Keratinocyte (primary cell): ENCODE measurements at regions not wholly inside any gene's neighbourhood (a gene's known extent, or its start where the extent isn't known, plus 50 kb on each side); places are given as distances from the start of the nearest gene placed in this dataset.

ENCODE experiments used
- DNase-seq: peaks from one replicate; pipeline ENCODE4 v3.0.0-alpha.2; 2011; ENCODE audit warnings: low read depth, missing footprints, low spot score
- FAIRE-seq: peaks from 2 replicates; lab custom pipeline; 2011; peaks lifted over from hg19 to GRCh38; lab: Jason Lieb, UNC
- H2AFZ ChIP-seq: 2 replicates; pipeline ENCODE4 v1.6.0; 2012; ENCODE audit warnings: low read length, control low read depth, inconsistent platforms; ENCODE audit not compliant: control insufficient read depth
- H3K27ac ChIP-seq: 2 replicates; pipeline ENCODE4 v1.5.1; 2011; ENCODE audit warnings: low read length; ENCODE audit not compliant: control insufficient read depth, insufficient read depth
- H3K27me3 ChIP-seq: 3 replicates; pipeline ENCODE4 v1.6.0; 2011; ENCODE audit warnings: low read length; ENCODE audit not compliant: control insufficient read depth, insufficient read depth; ENCODE audit errors: extremely low read depth
- H3K36me3 ChIP-seq, 2 experiments: 2 replicates in 1 of 2; 3 replicates in 1 of 2; pipeline ENCODE4 v1.5.1; 2011; ENCODE audit warnings: low read length in 2 of 2, mild to moderate bottlenecking in 1 of 2; ENCODE audit not compliant: control insufficient read depth in 2 of 2, insufficient read depth in 2 of 2; ENCODE audit errors: extremely low read depth in 1 of 2
- H3K4me1 ChIP-seq: 3 replicates; pipeline ENCODE4 v1.5.1; 2011; ENCODE audit warnings: low read length; ENCODE audit not compliant: control insufficient read depth, insufficient read depth; ENCODE audit errors: extremely low read depth
- H3K4me2 ChIP-seq: 3 replicates; pipeline ENCODE4 v1.6.0; 2011; ENCODE audit warnings: low read depth, low read length; ENCODE audit not compliant: control insufficient read depth, insufficient read depth; ENCODE audit errors: extremely low read depth
- H3K4me3 ChIP-seq, 3 experiments: fragments of 200-600 bp in 1 of 3; sonication (generic) in 1 of 3; 2 replicates in 2 of 3; 3 replicates in 1 of 3; pipeline ENCODE4 v1.5.1; 2011 to 2016; ENCODE audit warnings: low read length in 3 of 3, mild to moderate bottlenecking in 3 of 3, control low read depth in 2 of 3, inconsistent platforms in 1 of 3, low read depth in 1 of 3, mixed read lengths in 1 of 3, mixed run types in 1 of 3, moderate library complexity in 1 of 3; ENCODE audit not compliant: control insufficient read depth in 2 of 3, insufficient read depth in 2 of 3; ENCODE audit errors: extremely low read depth in 1 of 3
- H3K79me2 ChIP-seq: 2 replicates; pipeline ENCODE4 v1.6.0; 2012; ENCODE audit warnings: low read length; ENCODE audit not compliant: control insufficient read depth, insufficient read depth
- H3K9ac ChIP-seq: 3 replicates; pipeline ENCODE4 v1.6.0; 2011; ENCODE audit warnings: low read length; ENCODE audit not compliant: control insufficient read depth, insufficient read depth; ENCODE audit errors: extremely low read depth
- H3K9me1 ChIP-seq: 3 replicates; pipeline ENCODE4 v1.6.0; 2011; ENCODE audit warnings: low read length; ENCODE audit not compliant: control insufficient read depth, insufficient read depth; ENCODE audit errors: extremely low read depth
- H3K9me3 ChIP-seq: 2 replicates; pipeline ENCODE4 v1.5.1; 2012; ENCODE audit warnings: low read depth, low read length; ENCODE audit not compliant: control insufficient read depth
- H4K20me1 ChIP-seq: 3 replicates; pipeline ENCODE4 v1.6.0; 2011; ENCODE audit warnings: low read length; ENCODE audit not compliant: control insufficient read depth, insufficient read depth; ENCODE audit errors: extremely low read depth
- EZH2 ChIP-seq: IDR thresholded peaks from one replicate; pipeline ENCODE4 v1.6.1; 2012; ENCODE audit warnings: inconsistent platforms, mild to moderate bottlenecking, low read length, moderate library complexity
- dilution Hi-C: fragments of 300-500 bp; cut with MboI; formaldehyde crosslinking; loops from one replicate; pipeline ENCODE4 v1.7.0; 2020; ENCODE audit warnings: low sequenced_read_pairs; ENCODE audit not compliant: extremely low pct_ligation_motif_present
- TF ChIP-seq, protein P1 (sequence below), 3 experiments: IDR thresholded peaks in 1 of 3; conservative IDR thresholded peaks in 1 of 3; optimal IDR thresholded peaks in 1 of 3; 2 replicates in 2 of 3; 3 replicates in 1 of 3; pipeline versions ENCODE3 to v1.5.1; 2011; ENCODE audit warnings: low read length in 3 of 3, mild to moderate bottlenecking in 3 of 3, moderate library complexity in 2 of 3, control low read depth in 1 of 3, inconsistent platforms in 1 of 3; ENCODE audit not compliant: insufficient read depth in 2 of 3; ENCODE audit errors: extremely low read depth in 1 of 3

DNA sequence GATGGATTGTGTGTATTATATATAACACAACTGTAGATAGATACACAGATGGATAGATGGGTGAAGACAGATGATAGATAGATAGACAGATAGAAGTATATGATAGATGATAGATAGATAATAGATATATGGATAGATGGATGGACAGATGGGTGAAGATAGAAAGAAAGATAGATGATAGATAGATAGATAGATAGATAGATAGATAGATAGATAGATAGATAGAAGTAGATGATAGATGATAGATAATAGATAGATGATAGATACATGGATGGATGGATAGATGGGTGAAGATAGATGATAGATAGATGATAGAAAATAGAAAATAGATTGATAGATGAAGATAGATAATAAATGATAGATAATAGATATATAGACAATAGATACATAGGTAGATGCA, 83.3 kb downstream of the FOXF2 start:
- Histone ChIP-seq H4K20me1 (no peaks in the 10 kb centered on the region), H3K27me3 (no peaks in the 10 kb centered on the region), H3K27ac (no peak overlapping the region), H2AFZ (no peak overlapping the region), H3K36me3 (no peaks in the 10 kb centered on the region), H3K4me1 (no peaks in the 10 kb centered on the region), H3K9me3 (no peaks in the 10 kb centered on the region), H3K9ac (no peak overlapping the region), H3K4me2 (no peak overlapping the region), H3K79me2 (no peaks in the 10 kb centered on the region), H3K4me3 (no peak overlapping the region), H3K9me1 (no peaks in the 10 kb centered on the region)
- no peak for DNase-seq
- dilution Hi-C loops = no loop called here
- FAIRE-seq = no peak
- no peak for TF ChIP-seq EZH2
- TF ChIP-seq, protein P1, sequence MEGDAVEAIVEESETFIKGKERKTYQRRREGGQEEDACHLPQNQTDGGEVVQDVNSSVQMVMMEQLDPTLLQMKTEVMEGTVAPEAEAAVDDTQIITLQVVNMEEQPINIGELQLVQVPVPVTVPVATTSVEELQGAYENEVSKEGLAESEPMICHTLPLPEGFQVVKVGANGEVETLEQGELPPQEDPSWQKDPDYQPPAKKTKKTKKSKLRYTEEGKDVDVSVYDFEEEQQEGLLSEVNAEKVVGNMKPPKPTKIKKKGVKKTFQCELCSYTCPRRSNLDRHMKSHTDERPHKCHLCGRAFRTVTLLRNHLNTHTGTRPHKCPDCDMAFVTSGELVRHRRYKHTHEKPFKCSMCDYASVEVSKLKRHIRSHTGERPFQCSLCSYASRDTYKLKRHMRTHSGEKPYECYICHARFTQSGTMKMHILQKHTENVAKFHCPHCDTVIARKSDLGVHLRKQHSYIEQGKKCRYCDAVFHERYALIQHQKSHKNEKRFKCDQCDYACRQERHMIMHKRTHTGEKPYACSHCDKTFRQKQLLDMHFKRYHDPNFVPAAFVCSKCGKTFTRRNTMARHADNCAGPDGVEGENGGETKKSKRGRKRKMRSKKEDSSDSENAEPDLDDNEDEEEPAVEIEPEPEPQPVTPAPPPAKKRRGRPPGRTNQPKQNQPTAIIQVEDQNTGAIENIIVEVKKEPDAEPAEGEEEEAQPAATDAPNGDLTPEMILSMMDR (optimal IDR thresholded peaks at IDR 0.05 in 1 of 3, IDR thresholded peaks at IDR 0.05 in 1 of 3, conservative IDR thresholded peaks at IDR 0.05 in 1 of 3; ENCODE audit: extremely low read depth in 1 of 3, insufficient read depth in 2 of 3, low read length in 3 of 3) = no peak

DNA sequence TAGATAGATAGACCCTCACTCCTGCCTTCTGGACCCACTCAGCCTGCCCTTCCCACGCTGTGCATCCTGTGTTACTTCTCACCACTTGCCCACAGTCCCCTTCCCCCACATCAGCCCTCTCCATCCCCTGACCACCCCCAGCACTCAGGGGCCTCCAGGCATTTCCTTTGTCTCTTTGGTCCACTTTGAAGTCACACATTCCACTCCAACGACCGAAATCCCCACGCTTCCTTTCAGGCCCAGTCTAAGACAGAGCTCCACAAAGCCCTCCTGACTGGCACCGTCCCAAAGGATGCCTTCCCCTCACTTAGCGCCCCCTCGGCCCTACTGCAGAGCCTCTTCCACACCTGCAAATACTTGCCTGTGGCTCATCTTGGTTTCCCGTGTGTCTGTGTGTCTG, 83.8 kb downstream of the FOXF2 start:
- Histone ChIP-seq H3K27ac (no peak overlapping the region), H3K9me3 (no peaks in the 10 kb centered on the region), H3K27me3 (no peaks in the 10 kb centered on the region), H3K79me2 (no peaks in the 10 kb centered on the region), H3K9ac (no peak overlapping the region), H3K9me1 (no peaks in the 10 kb centered on the region), H4K20me1 (no peaks in the 10 kb centered on the region), H3K36me3 (no peaks in the 10 kb centered on the region), H2AFZ (no peak overlapping the region), H3K4me2 (no peak overlapping the region), H3K4me1 (no peaks in the 10 kb centered on the region), H3K4me3 (no peak overlapping the region)
- DNase-seq (no peak), FAIRE-seq (no peak)
- no peak for TF ChIP-seq EZH2
- TF ChIP-seq, protein P1 (optimal IDR thresholded peaks at IDR 0.05 in 1 of 3, IDR thresholded peaks at IDR 0.05 in 1 of 3, conservative IDR thresholded peaks at IDR 0.05 in 1 of 3; ENCODE audit: extremely low read depth in 1 of 3, insufficient read depth in 2 of 3, low read length in 3 of 3) = no peak
- dilution Hi-C loops = no loop called here
